WERI-Rb-1 (cell line): ENCODE measurements at regions not wholly inside any gene's neighbourhood (a gene's known extent, or its start where the extent isn't known, plus 50 kb on each side); places are given as distances from the start of the nearest gene placed in this dataset.

Experiments used
- DNase-seq: peaks from one replicate; pipeline ENCODE4 v3.0.0-alpha.2; 2020
- H3K27ac ChIP-seq: fragments of 250-450 bp; sonication (Bioruptor Pico); 2 replicates; pipeline ENCODE4 v1.5.1; 2020; ENCODE audit warnings: mild to moderate bottlenecking, moderate library complexity
- H3K27me3 ChIP-seq: fragments of 250-450 bp; sonication (Bioruptor Pico); 2 replicates; pipeline ENCODE4 v1.5.1; 2021; ENCODE audit warnings: mild to moderate bottlenecking, low read depth, moderate library complexity; ENCODE audit not compliant: insufficient read depth, severe bottlenecking
- H3K36me3 ChIP-seq: fragments of 250-450 bp; sonication (Bioruptor Pico); 2 replicates; pipeline ENCODE4 v1.5.1; 2020; ENCODE audit warnings: mild to moderate bottlenecking, moderate library complexity
- H3K4me3 ChIP-seq: 2 replicates; pipeline ENCODE4 v1.5.1; 2011; ENCODE audit warnings: low read depth, mild to moderate bottlenecking, control low read depth, low read length
- H3K9me3 ChIP-seq: fragments of 250-450 bp; sonication (Bioruptor Pico); 2 replicates; pipeline ENCODE4 v1.5.1; 2021; ENCODE audit warnings: mild to moderate bottlenecking, moderate library complexity; ENCODE audit not compliant: severe bottlenecking
- CTCF ChIP-seq: IDR thresholded peaks from 2 replicates; pipeline ENCODE4 v1.5.1; 2011; ENCODE audit warnings: low read depth, mild to moderate bottlenecking, control low read depth, inconsistent platforms, low read length

DNA sequence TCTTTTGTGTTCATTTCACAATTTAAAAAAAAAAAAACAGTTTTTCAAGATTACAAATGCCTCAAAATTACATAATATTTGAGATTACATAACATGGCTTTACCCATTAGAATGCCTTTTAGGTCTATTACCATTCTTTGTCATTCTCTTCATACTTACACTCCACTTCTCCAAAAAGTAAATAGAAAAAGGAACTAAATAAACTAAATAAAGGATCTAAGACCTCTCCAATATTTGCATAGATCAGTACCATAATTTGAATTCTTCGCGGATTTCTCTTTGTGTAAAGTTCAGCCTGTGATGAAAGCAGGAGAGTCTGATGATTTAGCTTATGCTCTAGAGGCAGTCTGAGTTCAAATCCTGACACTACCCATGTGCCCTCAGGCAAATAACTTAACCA, 56.4 kb upstream of the C1GALT1 start:
- H3K9me3 ChIP-seq = no peaks in the 10 kb centered on the region
- no peaks in the 10 kb centered on the region for H3K27me3 ChIP-seq
- H3K36me3 ChIP-seq = no peaks in the 10 kb centered on the region
- TF ChIP-seq CTCF = no peak
- no peak overlapping the region for H3K4me3 ChIP-seq
- DNase-seq = no peak
- no peak overlapping the region for H3K27ac ChIP-seq

GRCh38 chr7:7127773-7128172, 54.6 kb upstream of the C1GALT1 start:
- DNase-seq = no peak
- H3K9me3 ChIP-seq = no peaks in the 10 kb centered on the region
- no peak overlapping the region for H3K4me3 ChIP-seq
- H3K27me3 ChIP-seq = no peaks in the 10 kb centered on the region
- TF ChIP-seq CTCF = no peak
- no peak overlapping the region for H3K27ac ChIP-seq
- H3K36me3 ChIP-seq = no peaks in the 10 kb centered on the region

DNA sequence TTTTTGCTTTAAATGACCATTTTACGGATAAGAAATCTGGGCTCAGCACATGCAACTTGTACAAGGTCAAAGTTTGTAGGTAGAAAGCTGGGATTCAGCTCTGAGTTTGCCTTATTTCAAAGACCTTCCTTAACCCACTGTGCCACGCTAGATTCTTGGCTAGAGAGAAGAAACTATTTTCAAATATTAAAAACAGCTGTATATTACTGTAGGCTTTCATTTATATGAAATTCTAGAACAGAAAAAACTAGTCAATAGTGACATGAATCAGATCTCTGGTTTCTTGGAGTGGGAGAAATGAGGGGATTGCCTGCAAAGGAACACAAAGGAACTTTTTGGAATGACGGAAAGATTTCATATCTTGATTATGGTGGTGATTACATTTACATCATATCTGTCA, 53.0 kb upstream of the C1GALT1 start:
- no peak for DNase-seq
- no peak for TF ChIP-seq CTCF
- no peaks in the 10 kb centered on the region for H3K9me3 ChIP-seq
- H3K27me3 ChIP-seq = no peaks in the 10 kb centered on the region
- H3K27ac ChIP-seq = no peak overlapping the region
- no peak overlapping the region for H3K4me3 ChIP-seq
- H3K36me3 ChIP-seq = no peaks in the 10 kb centered on the region

GRCh38 chr7:7131273-7131672, 51.1 kb upstream of the C1GALT1 start:
- TF ChIP-seq CTCF = no peak
- no peaks in the 10 kb centered on the region for H3K9me3 ChIP-seq
- no peaks in the 10 kb centered on the region for H3K27me3 ChIP-seq
- no peak for DNase-seq
- H3K27ac ChIP-seq = no peak overlapping the region
- no peak overlapping the region for H3K4me3 ChIP-seq
- no peaks in the 10 kb centered on the region for H3K36me3 ChIP-seq
